ENCODE measurements at regions not wholly inside any gene's neighbourhood (a gene's known extent, or its start where the extent isn't known, plus 50 kb on each side); places are given as distances from the start of the nearest gene placed in this dataset.
"Not testable (repeated sequence)": the region's sequence is repeated elsewhere in the genome, so short reads cannot be mapped to it uniquely, and the experiment has no call there.

- DNase-seq, result no peak
These were observed 118.1 kb upstream of the OR4E1 start for GRCh38 chr14:21791749-21792148.

- not testable (repeated sequence) for DNase-seq
These were observed 115.1 kb upstream of the OR4E1 start for GRCh38 chr14:21788687-21789086.

- not testable (repeated sequence) for DNase-seq
These were observed 113.6 kb upstream of the OR4E1 start for GRCh38 chr14:21787242-21787641.

- DNase-seq, result no peak
These were observed 107.9 kb upstream of the OR4E1 start for GRCh38 chr14:21781543-21781942.

GRCh38 chr14:21780429-21781084 lies 106.9 kb upstream of the OR4E1 start:
- no peak for DNase-seq

- DNase-seq, result no peak
These were observed 98.1 kb upstream of the OR4E1 start for GRCh38 chr14:21771671-21772070.

GRCh38 chr14:21768875-21769257 lies 95.2 kb upstream of the OR4E1 start:
- no peak for DNase-seq

GRCh38 chr14:21768116-21768874 lies 94.7 kb upstream of the OR4E1 start:
- no peak for DNase-seq

- not testable (repeated sequence) for DNase-seq
These were observed 86.7 kb upstream of the OR4E1 start for GRCh38 chr14:21760360-21760759.

GRCh38 chr14:21749306-21749868 lies 75.8 kb upstream of the OR4E1 start:
- DNase-seq, result no peak

- peak; percentile 35 for DNase-seq
These were observed 75.3 kb upstream of the OR4E1 start for GRCh38 chr14:21748869-21749303.

- DNase-seq, result no peak
These were observed 62.2 kb upstream of the OR4E1 start for GRCh38 chr14:21735639-21736307.

GRCh38 chr14:21735200-21735599 lies 61.6 kb upstream of the OR4E1 start:
- DNase-seq, result no peak

GRCh38 chr14:21734457-21735074 lies 60.9 kb upstream of the OR4E1 start:
- peak; percentile 61 for DNase-seq

GRCh38 chr14:21729703-21730233 lies 56.1 kb upstream of the OR4E1 start:
- DNase-seq, result no peak

GRCh38 chr14:21725250-21725649 lies 51.6 kb upstream of the OR4E1 start:
- DNase-seq, result no peak

- no peak for DNase-seq
These were observed 50.7 kb upstream of the OR4E1 start for GRCh38 chr14:21724090-21724973.

GRCh38 chr14:21723431-21724045 lies 49.9 kb upstream of the OR4E1 start:
- DNase-seq, result peak; percentile 11
